Loucy (cell line): ENCODE measurements at regions not wholly inside any gene's neighbourhood (a gene's known extent, or its start where the extent isn't known, plus 50 kb on each side); places are given as distances from the start of the nearest gene placed in this dataset.

Experiments
- H2AFZ ChIP-seq: fragments of 200-600 bp; sonication (generic); 2 replicates; pipeline ENCODE4 v1.6.0; 2016; ENCODE audit warnings: antibody characterized with exemption, mild to moderate bottlenecking, low read length, moderate library complexity
- H3F3A ChIP-seq: fragments of 200-600 bp; 2 replicates; pipeline ENCODE4 v1.6.0; 2016; ENCODE audit warnings: antibody characterized with exemption, low read depth, mild to moderate bottlenecking
- H3K27me3 ChIP-seq: fragments of 200-600 bp; sonication (generic); 2 replicates; pipeline ENCODE4 v1.6.1; 2014; ENCODE audit warnings: low read length, mild to moderate bottlenecking; ENCODE audit not compliant: insufficient read depth, poor library complexity, severe bottlenecking
- H3K36me3 ChIP-seq: fragments of 200-600 bp; sonication (generic); 2 replicates; pipeline ENCODE4 v1.6.1; 2016; ENCODE audit warnings: low read length; ENCODE audit not compliant: insufficient read depth
- H3K4me1 ChIP-seq: fragments of 200-600 bp; sonication (generic); 2 replicates; pipeline ENCODE4 v1.5.1; 2014; ENCODE audit warnings: low read length, mild to moderate bottlenecking; ENCODE audit not compliant: insufficient read depth, poor library complexity, severe bottlenecking
- H3K4me2 ChIP-seq: fragments of 200-600 bp; sonication (generic); 2 replicates; pipeline ENCODE4 v1.6.0; 2014; ENCODE audit warnings: antibody characterized with exemption, low read length, low read depth, mild to moderate bottlenecking; ENCODE audit not compliant: poor library complexity, severe bottlenecking
- H3K4me3 ChIP-seq: fragments of 200-600 bp; sonication (generic); 2 replicates; pipeline ENCODE4 v1.5.1; 2014; ENCODE audit warnings: low read length, mild to moderate bottlenecking, mixed read lengths; ENCODE audit not compliant: poor library complexity, severe bottlenecking
- H3K79me2 ChIP-seq: fragments of 200-600 bp; sonication (generic); 2 replicates; pipeline ENCODE4 v1.6.1; 2014; ENCODE audit warnings: low read length; ENCODE audit not compliant: insufficient read depth
- H3K9ac ChIP-seq: fragments of 200-600 bp; sonication (generic); 2 replicates; pipeline ENCODE4 v1.6.0; 2014; ENCODE audit warnings: mild to moderate bottlenecking, low read depth, low read length, moderate library complexity; ENCODE audit not compliant: poor library complexity, severe bottlenecking
- H3K9me2 ChIP-seq: fragments of 200-600 bp; sonication (generic); replicated peaks from 2 replicates; pipeline ENCODE4 v1.6.1; 2016; ENCODE audit warnings: low read depth, low read length, mixed read lengths
- H3K9me3 ChIP-seq: fragments of 200-600 bp; sonication (generic); 2 replicates; pipeline ENCODE4 v1.6.1; 2014; ENCODE audit warnings: mild to moderate bottlenecking, antibody characterized with exemption, low read length, low read depth; ENCODE audit not compliant: insufficient read depth
- H4K20me1 ChIP-seq: fragments of 200-600 bp; sonication (generic); 2 replicates; pipeline ENCODE4 v1.6.0; 2014; ENCODE audit warnings: antibody characterized with exemption, low read length, mild to moderate bottlenecking; ENCODE audit not compliant: insufficient read depth, poor library complexity, severe bottlenecking
- CTCF ChIP-seq: fragments of 200-600 bp; sonication (generic); conservative IDR thresholded peaks from 2 replicates; pipeline ENCODE4 v1.5.1; 2014; ENCODE audit warnings: mild to moderate bottlenecking, antibody characterized with exemption, low read length
- EZH2phosphoT487 ChIP-seq: fragments of 200-600 bp; IDR thresholded peaks from 2 replicates; pipeline ENCODE4 v1.6.1; 2018; ENCODE audit warnings: antibody characterized with exemption, mild to moderate bottlenecking, moderate library complexity, borderline replicate concordance

- H3K4me2 ChIP-seq: no peak overlapping the region
- no peak overlapping the region for H2AFZ ChIP-seq
- H3F3A ChIP-seq: no peaks in the 10 kb centered on the region
- H3K4me3 ChIP-seq: no peak overlapping the region
- no peaks in the 10 kb centered on the region for H3K9me2 ChIP-seq
- no peaks in the 10 kb centered on the region for H3K9me3 ChIP-seq
- TF ChIP-seq EZH2phosphoT487 (no peak), CTCF (no peak)
- no peaks in the 10 kb centered on the region for H3K27me3 ChIP-seq
- no peaks in the 10 kb centered on the region for H4K20me1 ChIP-seq
- no peak overlapping the region for H3K9ac ChIP-seq
- peaks cover 19% of the 10 kb centered on the region for H3K4me1 ChIP-seq
- H3K36me3 ChIP-seq: no peaks in the 10 kb centered on the region
- no peaks in the 10 kb centered on the region for H3K79me2 ChIP-seq
These were observed 139.8 kb downstream of the LY86 start for GRCh38 chr6:6728169-6728941.

DNA sequence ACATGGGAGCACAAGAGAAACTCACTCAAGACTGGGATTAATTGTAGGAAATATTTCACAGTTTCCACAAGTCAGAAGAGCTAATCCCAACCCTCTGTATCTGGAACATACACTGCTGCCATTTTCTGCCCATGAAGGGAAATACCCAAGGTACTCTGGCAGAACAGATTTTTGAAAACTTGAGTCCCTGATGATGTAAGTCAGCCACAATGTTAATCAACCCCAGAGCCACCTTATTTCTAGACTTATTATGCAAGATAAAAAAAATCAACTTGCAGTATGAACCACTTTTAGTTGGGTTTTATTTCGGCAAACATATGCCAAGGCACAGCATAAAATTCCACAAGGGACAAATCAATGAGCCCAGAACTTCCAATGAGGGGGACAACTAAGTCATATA lies 141.5 kb downstream of the LY86 start:
- H3K9me2 ChIP-seq: no peaks in the 10 kb centered on the region
- H3K4me2 ChIP-seq: no peak overlapping the region
- no peaks in the 10 kb centered on the region for H3K36me3 ChIP-seq
- no peaks in the 10 kb centered on the region for H3K79me2 ChIP-seq
- no peaks in the 10 kb centered on the region for H4K20me1 ChIP-seq
- H2AFZ ChIP-seq: no peak overlapping the region
- no peak overlapping the region for H3K4me3 ChIP-seq
- TF ChIP-seq EZH2phosphoT487 (no peak), CTCF (no peak)
- H3K9me3 ChIP-seq: no peaks in the 10 kb centered on the region
- H3F3A ChIP-seq: no peaks in the 10 kb centered on the region
- H3K4me1 ChIP-seq: peaks cover 4% of the 10 kb centered on the region
- no peak overlapping the region for H3K9ac ChIP-seq
- no peaks in the 10 kb centered on the region for H3K27me3 ChIP-seq

DNA sequence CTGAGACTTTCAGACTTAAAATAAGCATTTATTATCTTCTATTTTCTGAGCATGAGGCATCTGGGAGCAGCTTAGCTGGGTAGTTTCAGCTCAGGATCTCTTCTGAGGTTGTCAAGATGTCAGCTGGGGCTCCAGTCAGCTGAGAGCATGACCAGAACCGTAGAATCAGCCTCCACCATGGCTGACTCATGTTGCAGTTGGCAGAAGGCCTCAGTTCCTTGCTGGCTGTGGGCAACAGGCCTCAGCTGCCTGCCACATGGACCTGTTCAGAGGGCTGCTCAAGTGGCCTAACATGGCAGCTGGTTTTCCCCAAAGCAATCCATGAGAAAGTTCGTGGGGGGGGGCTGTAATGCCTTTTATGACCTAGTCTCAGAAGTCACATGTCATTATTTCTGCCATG lies 142.3 kb downstream of the LY86 start:
- Histone ChIP-seq H3F3A (no peaks in the 10 kb centered on the region), H3K9ac (no peak overlapping the region), H3K27me3 (no peaks in the 10 kb centered on the region), H3K9me3 (no peaks in the 10 kb centered on the region), H4K20me1 (no peaks in the 10 kb centered on the region), H3K4me2 (no peak overlapping the region), H3K36me3 (no peaks in the 10 kb centered on the region), H3K9me2 (no peaks in the 10 kb centered on the region), H3K4me1 (no peaks in the 10 kb centered on the region), H3K4me3 (no peak overlapping the region), H3K79me2 (no peaks in the 10 kb centered on the region), H2AFZ (no peak overlapping the region; the same call in 1 of the 2 replicates)
- TF ChIP-seq CTCF: no peak
- TF ChIP-seq EZH2phosphoT487: no peak
